Ectodermal cell (in vitro differentiated cells): ENCODE measurements at regions not wholly inside any gene's neighbourhood (a gene's known extent, or its start where the extent isn't known, plus 50 kb on each side); places are given as distances from the start of the nearest gene placed in this dataset.

Source experiments
- H3K27ac ChIP-seq: 2 replicates; pipeline ENCODE4 v1.7.0; 2013; ENCODE audit warnings: mild to moderate bottlenecking, low read depth, low read length; ENCODE audit not compliant: insufficient read depth, poor library complexity, severe bottlenecking
- H3K27me3 ChIP-seq: 2 replicates; pipeline ENCODE4 v1.7.0; 2013; ENCODE audit warnings: mild to moderate bottlenecking, low read length; ENCODE audit not compliant: insufficient read depth, control insufficient read depth, poor library complexity, severe bottlenecking
- H3K36me3 ChIP-seq: one replicate; pipeline ENCODE4 v1.7.0; 2013; ENCODE audit warnings: low read length; ENCODE audit not compliant: control insufficient read depth, insufficient read depth
- H3K4me1 ChIP-seq: one replicate; pipeline ENCODE4 v1.7.0; 2013; ENCODE audit warnings: low read length; ENCODE audit not compliant: control insufficient read depth, insufficient read depth
- H3K4me3 ChIP-seq: 2 replicates; pipeline ENCODE4 v1.7.0; 2013; ENCODE audit warnings: low read depth, low read length, control low read depth; ENCODE audit not compliant: insufficient read depth
- H3K9me3 ChIP-seq: 2 replicates; pipeline ENCODE4 v1.7.0; 2013; ENCODE audit warnings: mild to moderate bottlenecking, low read length, moderate library complexity; ENCODE audit not compliant: control insufficient read depth
- WGBS, 2 experiments: methylation state at CpG; one replicate each; pipeline ENCODE4 v1.1.7; 2013; ENCODE audit warnings: missing lambda C conversion rate in 2 of 2; 5-methylcytosine and 5-hydroxymethylcytosine counted together

DNA sequence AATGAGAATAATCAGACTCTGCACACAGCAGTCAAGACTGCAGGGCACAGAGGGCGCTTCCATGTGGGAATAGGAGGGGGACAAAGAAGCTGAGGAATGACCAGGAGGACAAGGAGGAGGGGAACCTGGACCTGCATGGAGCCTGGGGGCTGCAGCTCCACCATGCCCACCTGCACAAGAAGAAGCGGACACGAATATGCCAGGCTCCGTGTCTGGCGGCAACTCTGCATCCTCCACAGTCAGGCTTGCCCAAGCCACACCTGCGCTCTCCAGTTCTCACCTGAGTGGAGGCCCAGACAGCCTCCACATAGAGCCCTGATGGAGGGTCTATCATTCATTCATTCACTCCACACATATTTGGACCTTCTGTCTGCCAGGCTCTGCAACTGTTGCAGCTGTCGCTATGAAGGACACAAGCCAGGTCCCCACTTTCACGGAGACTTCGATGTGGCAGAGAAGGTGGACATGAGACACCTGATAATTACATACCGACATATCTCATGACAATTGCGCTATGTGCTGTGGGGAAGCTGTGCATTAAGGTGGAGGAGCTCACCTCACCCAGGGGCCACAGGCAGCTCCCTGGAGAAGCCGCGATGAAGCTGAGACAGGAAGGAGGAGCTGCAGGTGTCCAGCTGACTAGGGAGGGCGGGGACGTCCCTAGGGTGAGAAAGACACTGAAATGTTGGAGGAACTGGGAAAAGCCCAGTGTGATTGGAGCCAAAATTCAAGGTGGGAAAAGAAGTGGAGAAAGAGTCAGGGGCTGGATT is 159.2 kb downstream of the INHBB start:
- no peaks in the 10 kb centered on the region for H3K36me3 ChIP-seq
- no peak overlapping the region for H3K27ac ChIP-seq
- H3K27me3 ChIP-seq, result peaks cover 11% of the 10 kb centered on the region
- H3K4me1 ChIP-seq, result no peaks in the 10 kb centered on the region
- no peaks in the 10 kb centered on the region for H3K9me3 ChIP-seq
- no peak overlapping the region for H3K4me3 ChIP-seq
- 91 to 93% methylated on average over 15 of the region's 15 CpGs for WGBS, 2 experiments

DNA sequence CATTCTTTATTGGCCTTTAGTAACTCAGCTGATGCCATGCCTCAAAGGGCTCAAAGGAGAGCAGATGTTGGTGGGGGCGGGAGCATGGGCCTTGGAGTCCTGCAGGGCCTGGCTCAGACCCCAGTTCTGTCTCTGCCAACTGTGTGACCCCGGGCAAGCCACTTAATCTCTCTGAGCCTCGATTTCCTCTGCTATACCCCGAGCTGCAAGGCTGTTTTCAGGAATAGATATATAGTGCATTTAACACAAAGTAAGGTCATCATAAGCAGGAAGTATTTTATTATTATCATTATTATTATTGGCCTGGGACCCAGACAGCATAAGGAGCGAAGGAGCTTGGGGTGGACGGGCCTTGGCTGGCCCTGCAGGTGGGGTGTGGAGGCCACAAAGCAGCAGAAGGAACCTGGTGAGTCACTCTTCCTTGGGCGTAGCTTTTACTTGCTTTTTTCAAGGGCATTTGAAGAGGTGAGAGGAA is 162.7 kb downstream of the INHBB start:
- peaks cover 21% of the 10 kb centered on the region for H3K4me1 ChIP-seq
- no peaks in the 10 kb centered on the region for H3K36me3 ChIP-seq
- peaks cover 9% of the 10 kb centered on the region for H3K27me3 ChIP-seq
- WGBS, 2 experiments, result 86 to 92% methylated on average over 5 to 7 of the region's 7 CpGs
- no peak overlapping the region for H3K27ac ChIP-seq
- no peak overlapping the region for H3K4me3 ChIP-seq
- H3K9me3 ChIP-seq, result no peaks in the 10 kb centered on the region

DNA sequence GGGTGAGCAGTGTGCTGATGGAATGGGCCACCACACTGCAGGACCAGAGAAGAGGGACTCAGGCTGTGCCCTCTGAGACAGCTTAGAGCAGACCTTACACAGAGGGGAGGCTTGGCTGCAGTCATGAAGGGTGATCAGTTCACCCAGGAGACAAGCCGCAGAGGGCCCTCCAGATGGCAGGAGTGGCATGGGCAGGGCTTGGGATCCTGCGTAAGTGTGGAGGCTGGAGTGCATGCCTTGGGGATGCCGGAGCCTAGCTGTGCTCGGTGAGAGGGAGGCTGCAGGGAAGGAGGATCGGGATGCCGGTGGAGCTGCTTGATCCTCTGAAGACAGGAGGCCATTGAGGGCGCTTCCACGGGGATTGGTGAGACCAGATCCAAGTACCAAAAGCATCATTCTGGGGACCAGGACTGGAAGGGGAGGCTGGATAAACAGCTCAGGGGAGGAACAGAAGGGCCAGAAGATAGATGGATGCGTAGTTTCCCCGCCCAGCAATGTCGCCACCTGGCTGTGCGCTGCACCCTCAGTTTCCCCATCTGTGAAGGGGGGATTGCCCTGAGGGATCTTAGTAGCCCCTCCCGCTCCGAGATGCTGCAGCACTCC is 163.4 kb downstream of the INHBB start:
- Histone ChIP-seq H3K4me1 (peaks cover 21% of the 10 kb centered on the region), H3K4me3 (no peak overlapping the region), H3K27me3 (peaks cover 10% of the 10 kb centered on the region), H3K9me3 (no peaks in the 10 kb centered on the region), H3K27ac (no peak overlapping the region), H3K36me3 (no peaks in the 10 kb centered on the region)
- 94% methylated on average over 14 of the region's 14 CpGs for WGBS, 2 experiments

DNA sequence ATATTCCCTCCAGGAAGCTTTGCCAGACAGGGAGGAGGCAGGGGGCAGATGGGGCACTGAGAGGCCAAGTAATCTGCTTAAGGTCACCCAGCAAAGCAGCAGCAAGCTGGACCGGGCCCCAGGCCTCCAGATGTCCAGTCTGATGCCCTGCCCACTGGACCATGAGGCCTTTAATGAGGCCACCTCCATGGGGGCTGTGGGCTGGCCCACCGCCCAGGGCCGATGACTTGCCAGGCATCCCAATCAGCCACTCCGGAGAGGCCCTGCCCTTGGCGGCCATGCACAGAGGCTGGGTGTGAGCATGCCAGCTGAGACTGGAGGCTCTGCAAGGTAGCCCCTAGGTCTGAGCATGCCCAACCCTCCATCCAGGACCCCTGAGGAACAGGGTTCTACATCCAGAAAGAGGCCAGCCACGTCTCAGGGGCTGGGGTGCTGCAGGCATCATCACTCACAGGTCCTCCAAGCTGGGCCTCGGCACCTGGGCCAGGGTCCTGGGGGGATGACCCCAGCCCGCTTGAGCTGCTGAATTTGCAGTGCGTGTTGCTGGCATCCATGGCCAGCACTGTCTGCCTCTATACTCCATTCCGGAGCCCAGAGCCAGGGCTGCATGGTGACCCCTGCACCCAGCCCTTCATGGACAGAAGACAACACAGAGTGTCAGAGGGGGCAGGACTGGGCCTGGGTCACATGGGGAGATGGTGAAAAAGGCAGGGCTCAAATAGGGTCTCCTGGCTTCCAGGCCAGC is 164.2 kb downstream of the INHBB start:
- Histone ChIP-seq H3K27ac (no peak overlapping the region), H3K9me3 (no peaks in the 10 kb centered on the region), H3K27me3 (peaks cover 19% of the 10 kb centered on the region), H3K4me1 (peaks cover 21% of the 10 kb centered on the region), H3K4me3 (no peak overlapping the region), H3K36me3 (no peaks in the 10 kb centered on the region)
- 95 to 97% methylated on average over 10 of the region's 10 CpGs for WGBS, 2 experiments

DNA sequence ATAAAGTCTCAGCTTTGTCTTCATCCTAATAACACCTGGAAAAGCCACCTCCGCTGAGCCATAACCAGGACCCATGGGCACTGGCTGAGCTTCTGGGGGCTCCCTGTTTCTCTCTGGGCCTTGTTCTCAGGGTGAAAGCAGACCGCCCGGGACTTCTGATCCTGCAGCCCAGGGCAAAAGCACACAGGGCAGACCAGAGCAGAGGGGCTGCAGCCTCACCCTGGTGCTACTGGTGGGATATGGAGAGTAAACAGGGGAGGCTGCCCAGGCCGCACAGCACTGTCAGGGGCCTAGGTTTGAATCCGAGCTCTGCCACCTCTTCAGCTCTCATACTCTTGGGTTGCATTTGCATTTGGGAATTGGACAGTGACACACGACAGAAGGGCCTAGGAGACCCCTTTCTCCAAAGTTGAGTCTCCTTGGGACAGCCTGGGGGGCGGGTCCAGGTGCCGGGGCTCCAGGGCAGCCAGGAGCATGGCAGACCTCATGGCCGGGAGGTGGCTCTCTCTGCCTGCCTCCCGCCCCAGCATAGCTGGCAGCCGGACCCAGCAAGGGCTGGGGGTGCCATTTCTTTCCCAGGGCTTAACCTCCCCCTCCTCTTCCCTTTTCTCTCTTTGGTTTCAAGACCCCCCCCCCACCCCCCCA is 164.9 kb downstream of the INHBB start:
- H3K36me3 ChIP-seq, result no peaks in the 10 kb centered on the region
- H3K27ac ChIP-seq, result no peak overlapping the region
- no peaks in the 10 kb centered on the region for H3K9me3 ChIP-seq
- H3K4me3 ChIP-seq, result no peak overlapping the region
- 78 to 84% methylated on average over 11 of the region's 11 CpGs for WGBS, 2 experiments
- peaks cover 21% of the 10 kb centered on the region for H3K4me1 ChIP-seq
- H3K27me3 ChIP-seq, result peaks cover 26% of the 10 kb centered on the region

DNA sequence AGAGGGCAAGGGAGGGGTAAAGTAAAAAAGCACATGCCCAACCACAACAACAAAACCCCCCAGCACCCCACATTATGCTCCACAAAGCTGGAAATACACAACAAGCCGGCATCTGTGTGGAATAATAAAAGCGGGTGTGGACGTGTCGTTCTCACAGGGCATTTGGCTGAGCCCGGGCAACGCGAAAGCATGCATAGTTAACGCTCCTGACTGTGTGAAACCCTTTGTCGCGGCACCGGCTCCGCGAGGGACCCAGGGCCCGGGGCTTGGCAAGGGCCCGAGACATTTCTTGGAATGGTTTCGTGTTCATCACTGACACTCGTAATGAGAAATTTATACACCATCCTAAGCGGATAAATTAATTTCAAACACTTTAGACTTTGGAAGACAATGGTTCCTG is 165.6 kb downstream of the INHBB start:
- H3K4me1 ChIP-seq, result peaks cover 24% of the 10 kb centered on the region
- H3K27me3 ChIP-seq, result peaks cover 26% of the 10 kb centered on the region
- H3K36me3 ChIP-seq, result no peaks in the 10 kb centered on the region
- H3K4me3 ChIP-seq, result no peak overlapping the region
- peak overlapping the region; percentile 86 for H3K27ac ChIP-seq
- H3K9me3 ChIP-seq, result no peaks in the 10 kb centered on the region
- WGBS, 2 experiments, result 21 to 29% methylated on average over 17 to 18 of the region's 18 CpGs

DNA sequence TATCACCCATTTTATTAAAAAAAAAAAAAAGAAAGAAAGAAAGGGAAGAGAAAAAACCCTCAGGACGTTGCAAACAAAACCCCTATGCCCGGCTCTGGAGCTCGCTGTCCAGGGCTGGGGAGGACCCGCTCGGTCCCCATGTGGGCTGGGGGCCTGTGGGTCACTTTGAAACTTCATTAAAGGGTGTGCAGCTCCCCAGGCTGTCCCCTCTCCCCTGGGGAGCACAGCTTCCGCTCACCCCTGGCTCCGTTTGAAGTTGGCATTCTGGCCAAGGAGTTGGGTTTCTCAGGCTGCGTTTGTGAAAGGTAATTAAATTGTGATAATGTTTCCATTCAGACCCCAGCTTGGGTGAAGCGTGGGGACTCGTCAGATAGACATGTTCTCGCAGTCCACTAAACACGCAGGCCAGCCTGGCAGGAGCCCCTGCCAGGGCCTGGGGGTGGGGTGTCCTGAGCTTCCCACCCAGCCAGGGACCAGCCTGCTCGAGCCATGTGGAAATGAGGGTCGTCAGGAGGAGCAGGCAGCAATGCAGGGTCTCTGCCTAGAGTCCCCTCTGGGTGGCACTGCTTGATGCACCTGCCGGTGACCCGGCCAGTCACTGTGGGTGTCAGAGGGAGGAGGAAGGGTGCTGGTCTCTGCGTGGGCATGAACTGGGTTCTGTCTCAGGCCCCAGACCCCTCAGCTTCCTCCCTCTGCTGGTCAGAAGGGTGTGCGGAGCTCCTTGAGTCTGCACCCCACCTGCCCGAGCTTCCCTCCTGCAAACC is 166.2 kb downstream of the INHBB start:
- WGBS, 2 experiments, result 69 to 70% methylated on average over 19 of the region's 19 CpGs
- Histone ChIP-seq H3K27ac (peak overlapping the region; percentile 86), H3K9me3 (no peaks in the 10 kb centered on the region), H3K4me1 (peaks cover 24% of the 10 kb centered on the region), H3K27me3 (peaks cover 23% of the 10 kb centered on the region), H3K36me3 (no peaks in the 10 kb centered on the region), H3K4me3 (no peak overlapping the region)

DNA sequence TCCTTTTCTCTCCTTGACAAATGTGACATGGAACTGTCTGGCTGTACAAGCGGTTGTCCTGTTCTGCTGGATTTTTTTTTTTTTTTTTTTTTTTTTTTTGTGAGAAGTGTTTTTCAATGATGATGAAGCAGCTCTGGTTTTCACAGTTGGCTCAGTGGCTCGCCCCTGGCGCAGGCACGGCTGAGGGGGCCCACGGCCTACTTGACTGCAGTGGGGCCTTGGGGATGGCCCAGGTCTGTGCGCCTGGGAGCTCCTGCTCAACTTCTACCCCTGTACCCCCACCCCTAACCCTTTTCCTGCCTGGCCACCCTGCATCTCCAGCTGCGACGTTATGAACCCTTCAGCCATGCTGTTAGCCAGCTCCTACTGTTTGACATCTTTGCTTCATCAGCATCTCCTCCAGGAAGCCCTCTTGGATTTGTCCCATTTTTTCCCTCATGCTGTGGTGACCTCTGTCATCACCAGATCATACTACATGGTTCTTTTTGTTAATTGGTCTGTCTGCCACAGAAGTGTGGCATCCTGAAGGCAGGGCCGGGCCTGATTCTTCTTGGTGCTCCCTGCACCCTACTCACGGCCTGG is 167.9 kb downstream of the INHBB start:
- Histone ChIP-seq H3K27me3 (peaks cover 31% of the 10 kb centered on the region), H3K4me1 (peaks cover 24% of the 10 kb centered on the region), H3K9me3 (no peaks in the 10 kb centered on the region), H3K4me3 (no peak overlapping the region), H3K27ac (no peak overlapping the region), H3K36me3 (no peaks in the 10 kb centered on the region)
- 95 to 96% methylated on average over 10 of the region's 10 CpGs for WGBS, 2 experiments

DNA sequence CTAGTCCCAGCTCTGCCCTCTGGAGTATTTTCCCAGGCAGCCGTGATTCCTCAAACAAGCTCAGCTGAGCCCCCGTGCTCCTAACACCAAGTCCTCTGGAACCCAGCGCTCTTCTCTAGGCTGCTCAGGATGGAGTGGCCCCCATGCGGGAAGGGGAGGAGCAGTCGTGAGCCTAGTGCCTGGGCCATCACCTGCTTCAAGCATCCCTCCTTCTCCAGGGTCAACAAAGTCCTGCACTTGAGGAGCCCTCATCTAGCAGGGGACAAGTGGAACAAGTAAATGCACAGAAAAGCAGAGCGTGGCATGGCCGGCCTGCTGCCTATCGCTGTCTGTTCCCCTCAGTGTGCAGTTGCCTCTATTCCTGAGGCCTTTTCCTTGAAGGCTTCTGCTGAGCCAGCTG is 168.6 kb downstream of the INHBB start:
- Histone ChIP-seq H3K4me3 (no peak overlapping the region), H3K36me3 (no peaks in the 10 kb centered on the region), H3K4me1 (peaks cover 24% of the 10 kb centered on the region), H3K9me3 (no peaks in the 10 kb centered on the region), H3K27me3 (peaks cover 37% of the 10 kb centered on the region), H3K27ac (no peak overlapping the region)
- WGBS, 2 experiments, result 75 to 81% methylated on average over 8 of the region's 8 CpGs
